Fibroblast of the aortic adventitia (primary cell): ENCODE measurements at regions not wholly inside any gene's neighbourhood (a gene's known extent, or its start where the extent isn't known, plus 50 kb on each side); places are given as distances from the start of the nearest gene placed in this dataset.

Source experiments
- DNase-seq: peaks from one replicate; pipeline ENCODE4 v3.0.0-alpha.2; 2010; ENCODE audit warnings: low read depth
- H3K4me3 ChIP-seq: 2 replicates; pipeline ENCODE4 v1.5.1; 2011; ENCODE audit warnings: low read depth, mild to moderate bottlenecking, control low read depth, low read length, moderate library complexity
- TF ChIP-seq, protein P1 (sequence below): IDR thresholded peaks from 2 replicates; pipeline ENCODE4 v1.5.1; 2011; ENCODE audit warnings: mild to moderate bottlenecking, low read length, control low read depth, inconsistent platforms; ENCODE audit not compliant: insufficient read depth

DNA sequence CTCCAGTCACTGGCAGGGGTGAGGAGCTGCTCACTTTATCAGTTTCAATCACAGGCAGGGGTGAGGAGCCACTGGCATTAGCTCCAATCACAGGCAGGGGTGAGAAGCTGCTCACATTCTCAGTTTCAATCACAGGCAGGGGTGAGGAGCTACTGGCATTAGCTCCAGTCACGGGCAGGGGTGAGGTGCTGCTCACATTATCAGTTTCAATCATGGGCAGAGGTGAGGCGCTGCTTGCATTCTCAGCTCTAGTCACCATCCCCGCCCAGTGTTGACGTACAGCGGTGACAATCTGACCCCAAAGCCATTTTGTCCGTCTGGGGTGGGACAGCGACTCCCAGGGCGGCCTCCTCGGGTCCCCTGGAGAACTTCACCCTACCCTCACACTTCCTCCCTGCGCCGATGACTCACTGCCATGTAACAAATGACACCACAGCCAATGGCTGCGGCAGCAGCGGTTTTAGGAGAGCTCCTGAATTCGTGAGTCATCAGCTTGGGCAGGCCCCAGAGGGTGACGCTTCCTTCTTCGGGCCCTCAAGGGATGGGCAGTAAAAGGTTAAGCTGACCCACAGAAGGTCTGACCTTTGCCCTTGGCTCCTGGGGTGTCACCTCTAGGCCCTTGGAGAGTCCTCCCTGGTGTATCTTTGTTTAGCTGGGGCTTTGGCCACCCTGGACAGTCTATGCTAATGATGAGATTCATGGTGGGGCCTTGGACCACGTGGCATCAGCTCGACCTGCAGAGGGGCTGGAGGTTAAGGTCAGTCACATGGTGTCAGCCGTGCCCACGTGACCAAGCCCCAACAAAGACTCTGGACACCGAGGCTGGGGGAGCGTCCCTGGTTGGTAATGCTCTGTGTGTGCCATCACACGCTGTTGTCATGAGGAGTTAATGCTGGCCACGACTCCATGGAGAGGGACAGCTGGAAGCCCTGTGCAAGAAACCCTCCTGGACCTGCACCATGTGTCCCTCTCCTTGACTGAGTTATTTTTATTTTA lies 171.7 kb downstream of the C16orf95 start:
- DNase-seq = peak; percentile 45
- TF ChIP-seq, protein P1, sequence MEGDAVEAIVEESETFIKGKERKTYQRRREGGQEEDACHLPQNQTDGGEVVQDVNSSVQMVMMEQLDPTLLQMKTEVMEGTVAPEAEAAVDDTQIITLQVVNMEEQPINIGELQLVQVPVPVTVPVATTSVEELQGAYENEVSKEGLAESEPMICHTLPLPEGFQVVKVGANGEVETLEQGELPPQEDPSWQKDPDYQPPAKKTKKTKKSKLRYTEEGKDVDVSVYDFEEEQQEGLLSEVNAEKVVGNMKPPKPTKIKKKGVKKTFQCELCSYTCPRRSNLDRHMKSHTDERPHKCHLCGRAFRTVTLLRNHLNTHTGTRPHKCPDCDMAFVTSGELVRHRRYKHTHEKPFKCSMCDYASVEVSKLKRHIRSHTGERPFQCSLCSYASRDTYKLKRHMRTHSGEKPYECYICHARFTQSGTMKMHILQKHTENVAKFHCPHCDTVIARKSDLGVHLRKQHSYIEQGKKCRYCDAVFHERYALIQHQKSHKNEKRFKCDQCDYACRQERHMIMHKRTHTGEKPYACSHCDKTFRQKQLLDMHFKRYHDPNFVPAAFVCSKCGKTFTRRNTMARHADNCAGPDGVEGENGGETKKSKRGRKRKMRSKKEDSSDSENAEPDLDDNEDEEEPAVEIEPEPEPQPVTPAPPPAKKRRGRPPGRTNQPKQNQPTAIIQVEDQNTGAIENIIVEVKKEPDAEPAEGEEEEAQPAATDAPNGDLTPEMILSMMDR = no peak
- H3K4me3 ChIP-seq = no peak overlapping the region

DNA sequence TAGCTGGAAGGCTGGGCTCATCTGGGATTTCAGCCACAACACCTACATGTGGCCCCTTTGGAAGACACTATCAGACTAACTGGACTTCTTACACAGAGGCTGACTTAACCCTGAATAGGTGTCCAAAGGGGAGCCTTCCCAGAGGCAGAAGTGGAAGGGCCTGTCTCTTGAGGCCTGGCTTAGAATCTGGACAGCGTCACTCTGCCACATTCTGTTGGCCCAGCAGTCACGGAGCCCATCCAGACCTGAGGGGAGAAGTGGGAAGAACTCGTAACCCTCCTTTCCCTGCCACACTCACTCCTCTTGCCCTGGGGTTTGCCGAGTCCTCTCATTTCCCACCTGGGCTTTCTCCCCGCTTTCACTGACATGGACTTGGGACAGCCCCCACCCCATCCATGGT lies 170.5 kb downstream of the C16orf95 start:
- TF ChIP-seq, protein P1 = no peak
- DNase-seq = no peak
- H3K4me3 ChIP-seq = no peak overlapping the region

DNA sequence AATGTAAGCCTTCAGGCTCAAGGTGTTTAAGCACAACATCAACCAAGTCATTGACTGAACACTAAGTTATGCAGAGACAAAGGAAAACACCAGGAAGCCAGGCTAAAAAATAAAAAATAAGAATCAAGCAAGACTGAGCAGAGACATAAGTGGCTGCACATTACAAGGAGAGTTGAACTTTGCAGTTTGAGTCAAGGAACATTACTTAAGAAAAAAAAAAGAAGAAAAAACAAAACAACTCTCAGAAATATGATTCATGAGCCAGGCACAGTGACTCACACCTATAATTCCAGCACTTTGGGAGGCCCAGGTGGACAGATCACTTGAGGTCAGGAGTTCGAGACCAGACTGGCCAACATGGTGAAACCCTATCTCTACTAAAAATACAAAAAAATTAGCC lies 168.1 kb downstream of the C16orf95 start:
- TF ChIP-seq, protein P1 = no peak
- DNase-seq = peak; percentile 56
- H3K4me3 ChIP-seq = no peak overlapping the region

DNA sequence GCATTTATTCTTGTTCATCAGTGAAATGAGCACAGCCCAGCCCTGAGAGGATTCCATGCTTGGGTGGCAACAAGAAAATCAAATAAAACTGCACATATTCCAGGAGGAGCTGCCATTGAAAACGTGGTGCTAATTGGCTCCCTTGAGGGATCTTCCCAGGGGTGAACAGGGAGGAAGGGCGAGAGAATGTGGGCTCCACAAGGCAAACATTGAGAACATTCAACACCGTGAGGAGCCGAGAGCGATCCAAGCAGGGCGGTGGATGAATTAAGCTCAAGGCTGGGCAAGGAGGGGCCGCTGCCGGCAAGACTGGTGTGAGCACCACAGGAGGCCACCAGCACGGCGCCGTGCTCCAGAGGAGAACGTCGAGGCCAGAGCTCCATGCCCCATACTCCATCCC lies 166.9 kb downstream of the C16orf95 start:
- H3K4me3 ChIP-seq = no peak overlapping the region
- DNase-seq = no peak
- TF ChIP-seq, protein P1 = no peak

DNA sequence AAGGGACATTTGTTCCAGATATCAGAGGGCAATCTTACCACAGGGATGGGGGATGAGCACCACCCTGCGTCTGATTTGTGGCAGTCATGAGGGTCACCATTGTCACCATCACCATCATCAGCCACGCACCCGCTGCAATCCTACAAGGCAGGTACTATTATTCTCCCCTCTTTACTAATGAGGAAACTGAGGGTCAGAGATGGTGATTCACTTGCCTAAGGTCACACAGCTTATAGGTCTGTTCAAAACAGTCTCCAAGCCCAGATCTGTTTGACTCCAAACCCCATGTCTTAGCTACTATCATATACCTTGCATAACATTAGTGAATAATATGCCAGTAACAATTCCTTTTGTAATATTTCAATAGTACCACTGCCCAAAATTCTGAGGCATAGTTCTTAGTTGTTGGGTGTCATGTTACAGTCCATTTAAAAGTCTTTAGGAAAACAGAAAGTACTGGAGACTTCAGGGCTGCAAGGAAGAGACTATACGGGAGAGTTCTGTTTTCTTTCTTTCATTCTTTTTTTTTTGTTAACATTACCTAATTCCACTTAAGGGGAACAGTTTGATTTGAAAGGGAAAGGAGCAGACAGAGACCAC lies 166.4 kb downstream of the C16orf95 start:
- DNase-seq = peak; percentile 60
- no peak overlapping the region for H3K4me3 ChIP-seq
- TF ChIP-seq, protein P1 = no peak

DNA sequence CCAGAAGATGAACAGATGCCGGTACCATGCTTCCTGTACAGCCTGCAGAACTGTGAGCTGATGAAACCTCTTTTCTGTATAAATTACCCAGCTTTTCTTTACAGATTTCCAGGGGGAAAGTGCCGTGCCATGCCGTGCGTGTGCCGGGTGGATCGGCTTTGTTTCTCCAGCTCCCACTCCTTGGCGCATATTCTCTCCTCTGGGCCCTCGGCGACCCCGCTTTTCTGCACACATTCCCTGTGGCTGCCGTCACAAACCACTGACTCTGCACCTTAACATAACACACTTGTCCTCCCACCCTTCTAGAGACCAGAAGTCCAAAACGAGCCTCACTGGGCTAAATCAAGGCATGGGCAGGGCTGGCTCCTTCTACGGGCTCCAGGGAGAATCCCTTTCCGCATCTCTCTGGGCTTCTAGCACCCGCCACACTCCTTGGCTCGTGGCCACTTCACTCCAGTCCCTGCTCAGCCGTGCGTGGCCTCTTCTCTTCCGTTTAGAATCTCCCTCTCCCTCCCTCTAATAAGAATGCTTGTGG lies 164.9 kb downstream of the C16orf95 start:
- DNase-seq = no peak
- TF ChIP-seq, protein P1 = no peak
- H3K4me3 ChIP-seq = no peak overlapping the region
